Neural progenitor cell (in vitro differentiated cells): ENCODE measurements at regions not wholly inside any gene's neighbourhood (a gene's known extent, or its start where the extent isn't known, plus 50 kb on each side); places are given as distances from the start of the nearest gene placed in this dataset.

ENCODE experiments used
- DNase-seq: peaks from one replicate; pipeline ENCODE4 v3.0.0-alpha.2; 2016; ENCODE audit warnings: low spot score
- H2AFZ ChIP-seq: fragments of 200-600 bp; sonication (generic); replicated peaks from 2 replicates; pipeline ENCODE4 v1.6.1; 2016; ENCODE audit warnings: antibody characterized with exemption
- H3F3A ChIP-seq: fragments of 200-600 bp; sonication (generic); 2 replicates; pipeline ENCODE4 v1.6.1; 2016; ENCODE audit warnings: antibody characterized with exemption, low read depth
- H3K27ac ChIP-seq: fragments of 200-600 bp; sonication (generic); 2 replicates; pipeline ENCODE4 v1.5.1; 2016; ENCODE audit warnings: mild to moderate bottlenecking
- H3K27me3 ChIP-seq: fragments of 200-600 bp; sonication (generic); 2 replicates; pipeline ENCODE4 v1.6.1; 2016; ENCODE audit warnings: mild to moderate bottlenecking, moderate library complexity
- H3K36me3 ChIP-seq: fragments of 200-600 bp; sonication (generic); 2 replicates; pipeline ENCODE4 v1.5.1; 2016
- H3K4me1 ChIP-seq: fragments of 200-600 bp; sonication (generic); 2 replicates; pipeline ENCODE4 v1.6.1; 2016; ENCODE audit warnings: mixed run types
- H3K4me2 ChIP-seq: fragments of 200-600 bp; sonication (generic); 2 replicates; pipeline ENCODE4 v1.6.1; 2016
- H3K4me3 ChIP-seq: fragments of 200-600 bp; sonication (generic); 2 replicates; pipeline ENCODE4 v1.5.1; 2016
- H3K79me2 ChIP-seq: fragments of 200-600 bp; sonication (generic); 2 replicates; pipeline ENCODE4 v1.6.1; 2016; ENCODE audit warnings: low read depth
- H3K9ac ChIP-seq: fragments of 200-600 bp; sonication (generic); 2 replicates; pipeline ENCODE4 v1.6.1; 2016
- H3K9me3 ChIP-seq: fragments of 200-600 bp; sonication (generic); 2 replicates; pipeline ENCODE4 v1.5.1; 2016; ENCODE audit warnings: low read depth
- H4K20me1 ChIP-seq: fragments of 200-600 bp; sonication (generic); 2 replicates; pipeline ENCODE4 v1.6.1; 2016; ENCODE audit warnings: low read depth
- H3K27ac Mint-ChIP-seq: 3 replicates; pipeline ENCODE4 v1.8.0; 2021; ENCODE audit warnings: mixed read lengths
- H3K27me3 Mint-ChIP-seq: 2 replicates; pipeline ENCODE4 v1.8.0; 2022; ENCODE audit warnings: low read depth, mild to moderate bottlenecking, inconsistent platforms, moderate library complexity, mixed read lengths; ENCODE audit not compliant: insufficient read depth
- H3K36me3 Mint-ChIP-seq: 3 replicates; pipeline ENCODE4 v1.8.0; 2021; ENCODE audit warnings: mixed read lengths
- H3K4me1 Mint-ChIP-seq: 3 replicates; pipeline ENCODE4 v1.8.0; 2021; ENCODE audit warnings: mixed read lengths
- H3K4me3 Mint-ChIP-seq: 3 replicates; pipeline ENCODE4 v1.8.0; 2021; ENCODE audit warnings: mild to moderate bottlenecking, moderate library complexity, mixed read lengths
- H3K9me3 Mint-ChIP-seq: 3 replicates; pipeline ENCODE4 v1.8.0; 2020; ENCODE audit warnings: mixed read lengths
- CTCF ChIP-seq: fragments of 200-600 bp; sonication (generic); IDR thresholded peaks from 2 replicates; pipeline ENCODE4 v1.5.1; 2017; ENCODE audit warnings: antibody characterized with exemption, mild to moderate bottlenecking
- EZH2 ChIP-seq: fragments of 200-600 bp; sonication (generic); IDR thresholded peaks from 2 replicates; pipeline ENCODE4 v1.6.1; 2017; ENCODE audit warnings: antibody characterized with exemption, mild to moderate bottlenecking, moderate library complexity
- EZH2phosphoT487 ChIP-seq: fragments of 200-600 bp; sonication (generic); IDR thresholded peaks from 2 replicates; pipeline ENCODE4 v1.6.1; 2017; ENCODE audit warnings: antibody characterized with exemption

GRCh38 chr6:164159061-164159460 is 744.5 kb downstream of the QKI start:
- Histone ChIP-seq H3F3A (no peaks in the 10 kb centered on the region), H3K4me1 (no peaks in the 10 kb centered on the region), H3K36me3 (no peaks in the 10 kb centered on the region), H4K20me1 (no peaks in the 10 kb centered on the region), H3K27ac (no peak overlapping the region), H2AFZ (no peak overlapping the region), H3K9me3 (no peaks in the 10 kb centered on the region), H3K4me2 (no peak overlapping the region), H3K9ac (no peak overlapping the region), H3K27me3 (no peaks in the 10 kb centered on the region), H3K4me3 (no peak overlapping the region), H3K79me2 (no peaks in the 10 kb centered on the region)
- Mint-ChIP-seq H3K9me3 (peaks cover 41% of the 10 kb centered on the region), H3K36me3 (peaks cover 4% of the 10 kb centered on the region), H3K27me3 (peaks cover 4% of the 10 kb centered on the region), H3K27ac (no peak overlapping the region), H3K4me3 (no peak overlapping the region), H3K4me1 (no peaks in the 10 kb centered on the region)
- no peak for DNase-seq
- TF ChIP-seq EZH2phosphoT487 (no peak), CTCF (no peak), EZH2 (no peak)

- Mint-ChIP-seq H3K36me3 (peaks cover 4% of the 10 kb centered on the region), H3K9me3 (peaks cover 39% of the 10 kb centered on the region), H3K4me1 (peaks cover 24% of the 10 kb centered on the region), H3K27me3 (no peaks in the 10 kb centered on the region), H3K27ac (no peak overlapping the region), H3K4me3 (no peak overlapping the region)
- H3K27me3 ChIP-seq, result no peaks in the 10 kb centered on the region
- DNase-seq, result no peak
- H3K36me3 ChIP-seq, result no peaks in the 10 kb centered on the region
- H2AFZ ChIP-seq, result no peak overlapping the region
- H3K79me2 ChIP-seq, result no peaks in the 10 kb centered on the region
- H3K27ac ChIP-seq, result no peak overlapping the region
- H3K9ac ChIP-seq, result no peak overlapping the region
- peaks cover 34% of the 10 kb centered on the region for H3K4me1 ChIP-seq
- H3K4me2 ChIP-seq, result no peak overlapping the region
- no peaks in the 10 kb centered on the region for H3K9me3 ChIP-seq
- H4K20me1 ChIP-seq, result peaks cover 4% of the 10 kb centered on the region
- H3F3A ChIP-seq, result peaks cover 31% of the 10 kb centered on the region
- no peak overlapping the region for H3K4me3 ChIP-seq
- no peak for TF ChIP-seq CTCF
- no peak for TF ChIP-seq EZH2phosphoT487
- no peak for TF ChIP-seq EZH2
These were observed 740.1 kb downstream of the QKI start for GRCh38 chr6:164154588-164154987.

- H3K27me3 Mint-ChIP-seq, result peaks cover under 1% of the 10 kb centered on the region
- Histone ChIP-seq H3K27me3 (no peaks in the 10 kb centered on the region), H3K4me2 (no peak overlapping the region), H4K20me1 (peaks cover 4% of the 10 kb centered on the region), H3K27ac (no peak overlapping the region), H3F3A (peaks cover 37% of the 10 kb centered on the region), H3K36me3 (no peaks in the 10 kb centered on the region), H3K4me1 (peaks cover 39% of the 10 kb centered on the region), H3K4me3 (no peak overlapping the region), H3K79me2 (no peaks in the 10 kb centered on the region), H3K9ac (no peak overlapping the region), H3K9me3 (peaks cover 6% of the 10 kb centered on the region), H2AFZ (no peak overlapping the region)
- no peak overlapping the region for H3K27ac Mint-ChIP-seq
- TF ChIP-seq EZH2phosphoT487 (no peak), CTCF (no peak), EZH2 (no peak)
- peaks cover 33% of the 10 kb centered on the region for H3K9me3 Mint-ChIP-seq
- no peak overlapping the region for H3K4me3 Mint-ChIP-seq
- peaks cover 4% of the 10 kb centered on the region for H3K36me3 Mint-ChIP-seq
- peaks cover 29% of the 10 kb centered on the region for H3K4me1 Mint-ChIP-seq
- no peak for DNase-seq
These were observed 738.1 kb downstream of the QKI start for GRCh38 chr6:164152611-164153010.
